ENCODE measurements at regions not wholly inside any gene's neighbourhood (a gene's known extent, or its start where the extent isn't known, plus 50 kb on each side); places are given as distances from the start of the nearest gene placed in this dataset.

GRCh38 chr4:42345962-42346544 is 51.2 kb upstream of the SHISA3 start:
- DNase-seq = no peak
- no peaks in the 10 kb centered on the region for H3K36me3 ChIP-seq
- intact Hi-C loops (cut with DNase I; ENCODE audit: low total_unique reads) = no loop called here
- no peaks in the 10 kb centered on the region for H3K9me3 ChIP-seq
- H3K27me3 ChIP-seq (replicated peaks in 1 of 7) = no peaks in the 10 kb centered on the region
- no peak overlapping the region for H3K4me3 ChIP-seq
- TF ChIP-seq CTCF (IDR thresholded peaks at IDR 0.05 in 8 of 11, conservative IDR thresholded peaks at IDR 0.05 in 3 of 11) = no peak
- no peak overlapping the region for H3K27ac ChIP-seq
- 90 to 96% (median 94%) methylated on average over 15 to 29 of the region's 29 CpGs for WGBS, 5 donors
- peaks cover 0 to 4% (median 0%) of the 10 kb centered on the region in 6 donors for H3K4me1 ChIP-seq

DNA sequence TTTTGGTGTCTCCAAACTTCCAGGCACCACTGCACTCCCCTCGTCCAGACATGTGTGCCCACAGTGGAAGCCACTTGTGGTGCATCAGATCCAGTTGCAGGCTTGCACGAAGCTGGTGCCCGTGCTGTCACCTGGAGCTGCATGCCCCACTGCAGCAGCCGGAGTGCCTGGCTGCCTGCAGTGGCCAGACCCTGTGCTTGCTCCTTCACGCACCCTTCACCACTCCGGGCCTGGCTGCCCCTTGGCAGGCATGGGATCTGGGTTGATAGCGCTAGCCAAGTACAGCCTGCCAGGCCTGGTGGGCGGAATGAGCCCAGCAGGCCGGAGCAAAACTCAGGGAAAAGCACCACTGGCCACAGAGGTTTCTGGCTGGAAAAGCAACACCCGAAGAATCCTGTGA is 50.2 kb upstream of the SHISA3 start:
- H3K27ac ChIP-seq = no peak overlapping the region
- DNase-seq = no peak
- H3K27me3 ChIP-seq (replicated peaks in 1 of 7) = no peaks in the 10 kb centered on the region
- H3K4me1 ChIP-seq = peaks cover 0 to 4% (median 0%) of the 10 kb centered on the region in 6 donors
- H3K4me3 ChIP-seq = no peak overlapping the region
- no peaks in the 10 kb centered on the region for H3K36me3 ChIP-seq
- TF ChIP-seq POLR2AphosphoS5 (IDR thresholded peaks at IDR 0.05) = no peak
- TF ChIP-seq POLR2A (IDR thresholded peaks at IDR 0.05) = no peak
- TF ChIP-seq CTCF (IDR thresholded peaks at IDR 0.05 in 8 of 11, conservative IDR thresholded peaks at IDR 0.05 in 3 of 11) = no peak
- intact Hi-C loops (cut with DNase I; ENCODE audit: low total_unique reads) = no loop called here
- WGBS, 5 donors = 88 to 96% (median 93%) methylated on average over 9 to 10 of the region's 10 CpGs
- no peaks in the 10 kb centered on the region for H3K9me3 ChIP-seq

All from spleen (tissue), 11 donors.